ENCODE measurements at regions not wholly inside any gene's neighbourhood (a gene's known extent, or its start where the extent isn't known, plus 50 kb on each side); places are given as distances from the start of the nearest gene placed in this dataset.

DNA sequence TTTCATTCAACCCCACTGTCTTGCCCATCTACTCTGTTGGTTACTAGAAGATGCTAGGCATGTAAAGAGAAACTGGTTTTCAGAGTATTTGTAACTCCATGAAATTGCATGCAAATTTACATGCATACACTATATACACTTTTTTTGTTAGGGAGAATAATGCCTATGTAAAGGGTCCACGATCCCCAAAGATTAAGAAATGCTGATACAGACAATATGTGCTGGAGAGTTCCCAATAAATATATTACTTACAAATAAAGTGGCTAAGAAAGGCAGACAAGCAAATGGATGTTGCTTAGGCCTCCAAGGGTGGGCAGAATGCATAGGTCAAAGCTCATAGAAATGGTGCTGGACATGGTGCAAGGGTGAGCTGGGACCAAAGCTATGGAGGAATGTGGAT lies 109.6 kb upstream of the NHSL1 start:
- no peak for DNase-seq (ENCODE audit: low spot score in 2 of 2)
- WGBS, result 85% methylated on average over 1 of the region's 1 CpG
- Histone ChIP-seq H3K4me1 (no peaks in the 10 kb centered on the region), H3K9me3 (no peaks in the 10 kb centered on the region), H3K27me3 (no peaks in the 10 kb centered on the region), H3K4me3 (no peak overlapping the region), H3K36me3 (no peaks in the 10 kb centered on the region), H3K27ac (no peak overlapping the region)
- TF ChIP-seq POLR2AphosphoS5 (IDR thresholded peaks at IDR 0.05) (no peak), EP300 (IDR thresholded peaks at IDR 0.05) (no peak), POLR2A (IDR thresholded peaks at IDR 0.05) (no peak)
- TF ChIP-seq, protein P1, sequence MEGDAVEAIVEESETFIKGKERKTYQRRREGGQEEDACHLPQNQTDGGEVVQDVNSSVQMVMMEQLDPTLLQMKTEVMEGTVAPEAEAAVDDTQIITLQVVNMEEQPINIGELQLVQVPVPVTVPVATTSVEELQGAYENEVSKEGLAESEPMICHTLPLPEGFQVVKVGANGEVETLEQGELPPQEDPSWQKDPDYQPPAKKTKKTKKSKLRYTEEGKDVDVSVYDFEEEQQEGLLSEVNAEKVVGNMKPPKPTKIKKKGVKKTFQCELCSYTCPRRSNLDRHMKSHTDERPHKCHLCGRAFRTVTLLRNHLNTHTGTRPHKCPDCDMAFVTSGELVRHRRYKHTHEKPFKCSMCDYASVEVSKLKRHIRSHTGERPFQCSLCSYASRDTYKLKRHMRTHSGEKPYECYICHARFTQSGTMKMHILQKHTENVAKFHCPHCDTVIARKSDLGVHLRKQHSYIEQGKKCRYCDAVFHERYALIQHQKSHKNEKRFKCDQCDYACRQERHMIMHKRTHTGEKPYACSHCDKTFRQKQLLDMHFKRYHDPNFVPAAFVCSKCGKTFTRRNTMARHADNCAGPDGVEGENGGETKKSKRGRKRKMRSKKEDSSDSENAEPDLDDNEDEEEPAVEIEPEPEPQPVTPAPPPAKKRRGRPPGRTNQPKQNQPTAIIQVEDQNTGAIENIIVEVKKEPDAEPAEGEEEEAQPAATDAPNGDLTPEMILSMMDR (IDR thresholded peaks at IDR 0.05), result no peak

GRCh38 chr6:138609801-138610430 lies 110.6 kb upstream of the NHSL1 start:
- Histone ChIP-seq H3K27me3 (no peaks in the 10 kb centered on the region), H3K9me3 (no peaks in the 10 kb centered on the region), H3K4me1 (no peaks in the 10 kb centered on the region), H3K36me3 (no peaks in the 10 kb centered on the region), H3K4me3 (no peak overlapping the region), H3K27ac (no peak overlapping the region)
- DNase-seq (ENCODE audit: low spot score in 2 of 2), result no peak
- TF ChIP-seq EP300 (IDR thresholded peaks at IDR 0.05), result no peak
- no peak for TF ChIP-seq POLR2A (IDR thresholded peaks at IDR 0.05)
- TF ChIP-seq, protein P1 (IDR thresholded peaks at IDR 0.05), result no peak
- TF ChIP-seq POLR2AphosphoS5 (IDR thresholded peaks at IDR 0.05), result no peak
- 91% methylated on average over 6 of the region's 6 CpGs for WGBS

GRCh38 chr6:138610816-138611215 lies 111.5 kb upstream of the NHSL1 start:
- TF ChIP-seq POLR2AphosphoS5 (IDR thresholded peaks at IDR 0.05) (no peak), EP300 (IDR thresholded peaks at IDR 0.05) (no peak), POLR2A (IDR thresholded peaks at IDR 0.05) (no peak)
- TF ChIP-seq, protein P1 (IDR thresholded peaks at IDR 0.05), result no peak
- no peaks in the 10 kb centered on the region for H3K4me1 ChIP-seq
- H3K4me3 ChIP-seq, result no peak overlapping the region
- no peaks in the 10 kb centered on the region for H3K9me3 ChIP-seq
- 90% methylated on average over 7 of the region's 7 CpGs for WGBS
- DNase-seq (ENCODE audit: low spot score in 2 of 2), result no peak
- H3K36me3 ChIP-seq, result no peaks in the 10 kb centered on the region
- H3K27ac ChIP-seq, result no peak overlapping the region
- no peaks in the 10 kb centered on the region for H3K27me3 ChIP-seq

DNA sequence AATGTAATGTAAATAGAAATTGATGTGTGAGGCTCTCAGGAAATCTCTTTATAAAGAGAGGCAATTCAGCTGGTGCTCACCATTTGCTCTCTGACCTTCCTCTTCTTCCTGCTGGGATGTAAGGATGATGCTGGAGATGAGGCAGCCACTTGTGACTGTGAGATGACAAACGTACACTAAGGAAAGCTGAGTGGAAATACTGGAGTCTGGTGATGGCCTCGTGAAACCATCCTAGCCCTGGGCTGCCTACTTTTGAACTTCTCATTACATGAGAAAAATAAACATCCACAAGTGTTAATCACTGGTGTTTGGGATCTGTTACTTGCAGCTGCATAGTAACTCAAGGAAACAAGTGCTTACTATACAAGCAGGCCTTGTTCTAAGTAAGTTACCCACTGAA lies 114.9 kb upstream of the NHSL1 start:
- DNase-seq (ENCODE audit: low spot score in 2 of 2), result no peak
- Histone ChIP-seq H3K27ac (no peak overlapping the region), H3K9me3 (no peaks in the 10 kb centered on the region), H3K4me3 (no peak overlapping the region), H3K36me3 (no peaks in the 10 kb centered on the region), H3K27me3 (no peaks in the 10 kb centered on the region), H3K4me1 (no peaks in the 10 kb centered on the region)
- TF ChIP-seq EP300 (IDR thresholded peaks at IDR 0.05) (no peak), POLR2AphosphoS5 (IDR thresholded peaks at IDR 0.05) (no peak)
- TF ChIP-seq, protein P1 (IDR thresholded peaks at IDR 0.05), result no peak
- 86% methylated on average over 2 of the region's 2 CpGs for WGBS

DNA sequence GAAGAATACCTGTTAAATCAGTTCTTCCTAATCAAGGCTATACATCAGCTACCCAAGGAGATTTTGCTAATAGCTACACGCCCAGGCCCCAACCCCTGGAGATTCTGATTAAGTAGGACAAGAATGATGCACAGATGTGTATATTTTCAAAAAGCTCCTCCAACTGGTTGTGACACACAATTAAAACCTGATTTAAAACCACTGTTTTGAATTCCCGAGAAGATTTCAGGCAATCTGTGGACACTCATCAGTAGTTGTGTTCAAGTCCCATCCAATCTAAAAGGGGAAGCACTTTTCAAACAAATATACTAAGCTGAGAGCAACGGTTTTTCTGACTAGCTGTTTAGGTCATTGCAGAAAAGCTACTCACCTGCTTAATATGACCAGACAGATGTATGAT lies 118.9 kb upstream of the NHSL1 start:
- TF ChIP-seq, protein P1 (IDR thresholded peaks at IDR 0.05), result no peak
- TF ChIP-seq EP300 (IDR thresholded peaks at IDR 0.05) (no peak), POLR2A (IDR thresholded peaks at IDR 0.05) (no peak)
- H3K9me3 ChIP-seq, result no peaks in the 10 kb centered on the region
- H3K36me3 ChIP-seq, result no peaks in the 10 kb centered on the region
- no peak overlapping the region for H3K4me3 ChIP-seq
- DNase-seq (ENCODE audit: low spot score in 2 of 2), result no peak
- no peaks in the 10 kb centered on the region for H3K4me1 ChIP-seq
- no peak overlapping the region for H3K27ac ChIP-seq
- no peaks in the 10 kb centered on the region for H3K27me3 ChIP-seq
- 62% methylated on average over 3 of the region's 3 CpGs for WGBS

Data from suprapubic skin (tissue), 4 donors.